GM19372 (cell line): ENCODE measurements at regions not wholly inside any gene's neighbourhood (a gene's known extent, or its start where the extent isn't known, plus 50 kb on each side); places are given as distances from the start of the nearest gene placed in this dataset.
"Not testable (repeated sequence)": the region's sequence is repeated elsewhere in the genome, so short reads cannot be mapped to it uniquely, and the experiment has no call there.

Experiments
- ATAC-seq: cut with Tn5 transposase; IDR thresholded peaks from one replicate; pipeline ENCODE4 v1.9.1; 2021; ENCODE audit warnings: mild to moderate bottlenecking, low read depth, moderate library complexity; ENCODE audit not compliant: unreplicated experiment

- ATAC-seq = no peak
These were observed 1474.3 kb downstream of the UQCRFS1 start for GRCh38 chr19:27738569-27739193.

- no peak for ATAC-seq
These were observed 1476.7 kb downstream of the UQCRFS1 start for GRCh38 chr19:27736225-27736624.

- no peak for ATAC-seq
These were observed 1477.6 kb downstream of the UQCRFS1 start for GRCh38 chr19:27735314-27735713.

GRCh38 chr19:27734496-27735220, 1478.3 kb downstream of the UQCRFS1 start:
- ATAC-seq = no peak

- ATAC-seq = no peak
These were observed 1479.2 kb downstream of the UQCRFS1 start for GRCh38 chr19:27733551-27734266.

- ATAC-seq = no peak
These were observed 1483.6 kb downstream of the UQCRFS1 start for GRCh38 chr19:27729332-27729731.

GRCh38 chr19:27722625-27723024, 1490.3 kb downstream of the UQCRFS1 start:
- no peak for ATAC-seq

- ATAC-seq = no peak
These were observed 1492.8 kb downstream of the UQCRFS1 start for GRCh38 chr19:27720155-27720554.

GRCh38 chr19:27719034-27719433, 1493.9 kb downstream of the UQCRFS1 start:
- ATAC-seq = no peak

GRCh38 chr19:27718234-27718633, 1494.7 kb downstream of the UQCRFS1 start:
- no peak for ATAC-seq

- ATAC-seq = no peak
These were observed 1495.1 kb downstream of the UQCRFS1 start for GRCh38 chr19:27717825-27718224.

GRCh38 chr19:27716922-27717321, 1496.0 kb downstream of the UQCRFS1 start:
- no peak for ATAC-seq

GRCh38 chr19:27714857-27715256, 1498.1 kb downstream of the UQCRFS1 start:
- no peak for ATAC-seq

- ATAC-seq = no peak
These were observed 1503.5 kb downstream of the UQCRFS1 start for GRCh38 chr19:27709496-27709895.

- not testable (repeated sequence) for ATAC-seq
These were observed 1504.0 kb downstream of the UQCRFS1 start for GRCh38 chr19:27708986-27709385.

- not testable (repeated sequence) for ATAC-seq
These were observed 1505.9 kb downstream of the UQCRFS1 start for GRCh38 chr19:27707026-27707425.

- no peak for ATAC-seq
These were observed 1507.1 kb downstream of the UQCRFS1 start for GRCh38 chr19:27705896-27706295.

- no peak for ATAC-seq
These were observed 1518.4 kb downstream of the UQCRFS1 start for GRCh38 chr19:27694361-27695055.

GRCh38 chr19:27691991-27692390, 1521.0 kb downstream of the UQCRFS1 start:
- no peak for ATAC-seq

GRCh38 chr19:27689734-27690241, 1523.2 kb downstream of the UQCRFS1 start:
- ATAC-seq = no peak

GRCh38 chr19:27684293-27684692, 1528.7 kb downstream of the UQCRFS1 start:
- no peak for ATAC-seq
